ENCODE measurements at regions not wholly inside any gene's neighbourhood (a gene's known extent, or its start where the extent isn't known, plus 50 kb on each side); places are given as distances from the start of the nearest gene placed in this dataset.

GRCh38 chr11:127425281-127425680 lies 424.7 kb upstream of the KIRREL3 start:
- TF ChIP-seq CTCF (IDR thresholded peaks at IDR 0.05): no peak
- Histone ChIP-seq H3K36me3 (no peaks in the 10 kb centered on the region), H3K27ac (no peak overlapping the region), H3K4me3 (no peak overlapping the region), H3K9me3 (no peaks in the 10 kb centered on the region), H3K27me3 (replicated peaks; ENCODE audit: insufficient read depth) (no peaks in the 10 kb centered on the region), H3K4me1 (ENCODE audit: control insufficient read depth in 1 of 2, low read depth in 2 of 2) (no peaks in the 10 kb centered on the region)
- no peak for ATAC-seq (ENCODE audit: insufficient number of reproducible peaks, low FRiP score, low read depth)
- no peak for DNase-seq (ENCODE audit: low spot score)

DNA sequence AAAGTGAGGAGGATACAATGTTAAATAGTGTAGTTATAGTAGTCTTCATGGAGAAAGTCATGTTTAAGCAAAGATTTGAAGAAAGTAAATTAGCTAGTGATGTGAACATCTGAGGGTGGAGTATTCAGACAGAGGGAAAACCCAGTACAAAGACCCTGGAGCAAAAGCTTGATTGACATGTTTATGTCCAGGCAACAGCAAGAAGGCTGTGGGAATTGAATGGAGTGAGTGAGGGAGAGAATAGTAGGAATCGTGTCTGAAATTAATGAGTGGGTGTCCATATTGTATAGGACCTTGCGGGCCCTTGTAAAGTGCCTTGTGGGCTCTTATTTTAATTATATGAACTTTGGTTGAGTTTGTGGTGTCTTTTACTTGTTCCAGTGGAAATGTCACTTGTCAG lies 424.1 kb upstream of the KIRREL3 start:
- no peak for TF ChIP-seq CTCF (IDR thresholded peaks at IDR 0.05)
- Histone ChIP-seq H3K27ac (no peak overlapping the region), H3K9me3 (no peaks in the 10 kb centered on the region), H3K4me1 (ENCODE audit: control insufficient read depth in 1 of 2, low read depth in 2 of 2) (no peaks in the 10 kb centered on the region), H3K27me3 (replicated peaks; ENCODE audit: insufficient read depth) (no peaks in the 10 kb centered on the region), H3K36me3 (no peaks in the 10 kb centered on the region), H3K4me3 (no peak overlapping the region)
- no peak for DNase-seq (ENCODE audit: low spot score)
- no peak for ATAC-seq (ENCODE audit: insufficient number of reproducible peaks, low FRiP score, low read depth)

- no peak for DNase-seq (ENCODE audit: low spot score)
- Histone ChIP-seq H3K27me3 (replicated peaks; ENCODE audit: insufficient read depth) (no peaks in the 10 kb centered on the region), H3K27ac (no peak overlapping the region), H3K4me1 (ENCODE audit: control insufficient read depth in 1 of 2, low read depth in 2 of 2) (no peaks in the 10 kb centered on the region), H3K4me3 (no peak overlapping the region), H3K36me3 (no peaks in the 10 kb centered on the region), H3K9me3 (no peaks in the 10 kb centered on the region)
- no peak for TF ChIP-seq CTCF (IDR thresholded peaks at IDR 0.05)
- ATAC-seq (ENCODE audit: insufficient number of reproducible peaks, low FRiP score, low read depth): no peak
Observed at GRCh38 chr11:127420139-127420538, 419.6 kb upstream of the KIRREL3 start.

- H3K4me1 ChIP-seq (ENCODE audit: control insufficient read depth in 1 of 2, low read depth in 2 of 2): no peaks in the 10 kb centered on the region
- H3K36me3 ChIP-seq: no peaks in the 10 kb centered on the region
- no peak overlapping the region for H3K4me3 ChIP-seq
- ATAC-seq (ENCODE audit: insufficient number of reproducible peaks, low FRiP score, low read depth) (no peak), DNase-seq (ENCODE audit: low spot score) (no peak)
- H3K27me3 ChIP-seq (replicated peaks; ENCODE audit: insufficient read depth): no peaks in the 10 kb centered on the region
- no peak for TF ChIP-seq CTCF (IDR thresholded peaks at IDR 0.05)
- H3K9me3 ChIP-seq: peaks cover 4% of the 10 kb centered on the region
- no peak overlapping the region for H3K27ac ChIP-seq
Observed at GRCh38 chr11:127412722-127413380, 412.3 kb upstream of the KIRREL3 start.

- DNase-seq (ENCODE audit: low spot score) (no peak), ATAC-seq (ENCODE audit: insufficient number of reproducible peaks, low FRiP score, low read depth) (no peak)
- no peak for TF ChIP-seq CTCF (IDR thresholded peaks at IDR 0.05)
- Histone ChIP-seq H3K9me3 (peaks cover 4% of the 10 kb centered on the region), H3K4me1 (ENCODE audit: control insufficient read depth in 1 of 2, low read depth in 2 of 2) (no peaks in the 10 kb centered on the region), H3K27me3 (replicated peaks; ENCODE audit: insufficient read depth) (no peaks in the 10 kb centered on the region), H3K4me3 (no peak overlapping the region), H3K27ac (no peak overlapping the region), H3K36me3 (no peaks in the 10 kb centered on the region)
Observed at GRCh38 chr11:127412234-127412633, 411.7 kb upstream of the KIRREL3 start.
